SH-SY5Y (cell line): ENCODE measurements at regions not wholly inside any gene's neighbourhood (a gene's known extent, or its start where the extent isn't known, plus 50 kb on each side); places are given as distances from the start of the nearest gene placed in this dataset.

ENCODE experiments used
- GATA2 ChIP-seq: IDR thresholded peaks from 2 replicates; pipeline ENCODE4 v1.6.1; 2011; ENCODE audit warnings: mild to moderate bottlenecking, low read depth, low read length
- GATA3 ChIP-seq: IDR thresholded peaks from 2 replicates; pipeline ENCODE4 v1.6.1; 2011; ENCODE audit warnings: low read depth, mild to moderate bottlenecking, low read length, moderate library complexity

DNA sequence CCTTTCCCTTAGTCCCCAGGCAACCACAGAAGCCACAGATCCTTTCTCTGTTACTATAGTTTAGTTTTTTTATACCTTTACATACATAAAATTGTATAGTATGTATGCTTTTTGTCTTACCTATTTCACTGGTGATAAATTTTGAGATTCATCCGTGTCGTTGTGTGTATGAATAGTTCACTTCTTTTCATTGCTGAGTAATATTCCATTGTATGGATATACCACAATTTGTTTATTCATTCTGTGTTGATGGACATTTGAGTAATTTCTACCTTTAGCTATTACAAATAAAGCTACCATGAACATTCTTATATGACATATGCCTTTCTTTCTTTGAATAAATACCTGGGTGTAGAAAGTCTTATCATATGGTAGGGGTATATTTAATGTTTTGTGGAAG is 102.8 kb upstream of the CERS6 start:
- no peak for TF ChIP-seq GATA2
- TF ChIP-seq GATA3, result no peak
